M059J (cell line): ENCODE measurements at regions not wholly inside any gene's neighbourhood (a gene's known extent, or its start where the extent isn't known, plus 50 kb on each side); places are given as distances from the start of the nearest gene placed in this dataset.

ENCODE experiments used
- DNase-seq: peaks from one replicate; pipeline ENCODE4 v3.0.0-alpha.2; 2012; ENCODE audit warnings: low read depth

DNA sequence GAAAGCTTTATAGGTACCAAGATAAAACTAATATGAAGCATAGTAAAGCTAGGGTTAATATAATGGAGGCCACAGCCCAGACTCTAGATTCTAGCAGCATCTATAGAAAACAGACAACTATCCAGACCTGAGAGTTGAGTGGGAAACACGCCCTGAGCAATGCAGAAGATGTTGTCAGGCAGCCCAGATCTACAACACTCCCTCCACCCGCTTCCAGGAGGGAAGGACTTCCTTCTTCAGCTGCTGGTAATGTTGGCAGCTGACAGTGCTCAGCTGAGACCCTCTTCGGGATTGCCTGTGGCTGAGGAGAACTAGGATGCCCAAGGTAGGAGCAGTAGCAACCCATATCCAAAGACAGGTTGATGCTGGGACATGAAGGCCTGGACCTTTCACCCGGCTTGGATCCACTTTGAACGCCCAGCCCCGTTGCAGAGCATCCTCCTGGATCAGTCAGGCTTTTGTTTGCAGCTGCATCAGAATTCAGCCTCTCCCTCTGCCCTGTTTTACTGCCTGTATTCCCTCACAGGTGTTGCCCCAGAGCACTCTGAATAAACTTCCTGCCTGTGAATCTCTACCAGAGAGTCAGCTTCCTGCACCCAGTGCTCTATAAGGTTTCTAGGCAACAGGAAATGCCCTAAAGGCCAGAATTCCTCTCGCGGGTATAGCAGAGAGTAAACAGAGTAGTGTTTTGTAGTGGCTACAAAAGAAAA lies 174.7 kb upstream of the IL12A start:
- DNase-seq, result peak; percentile 97

DNA sequence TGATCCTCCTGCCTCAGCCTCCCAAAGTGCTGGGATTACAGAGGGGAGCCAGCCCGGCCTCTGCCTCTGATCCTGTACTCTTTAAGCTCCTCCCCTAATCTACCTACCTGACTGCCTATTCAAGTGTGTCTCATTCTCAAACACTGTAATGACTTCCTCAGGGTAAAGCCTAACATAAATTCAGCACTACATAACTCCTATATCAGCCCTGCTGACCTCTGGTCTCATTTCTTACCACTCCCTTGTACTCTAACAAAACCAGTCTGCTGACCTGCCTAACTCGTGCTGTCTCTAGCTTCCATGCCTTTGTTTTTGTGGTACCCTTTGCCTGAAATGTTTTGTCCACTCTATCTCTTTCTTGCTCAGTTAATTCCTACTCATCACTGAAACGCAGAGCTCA lies 172.1 kb upstream of the IL12A start:
- no peak for DNase-seq

DNA sequence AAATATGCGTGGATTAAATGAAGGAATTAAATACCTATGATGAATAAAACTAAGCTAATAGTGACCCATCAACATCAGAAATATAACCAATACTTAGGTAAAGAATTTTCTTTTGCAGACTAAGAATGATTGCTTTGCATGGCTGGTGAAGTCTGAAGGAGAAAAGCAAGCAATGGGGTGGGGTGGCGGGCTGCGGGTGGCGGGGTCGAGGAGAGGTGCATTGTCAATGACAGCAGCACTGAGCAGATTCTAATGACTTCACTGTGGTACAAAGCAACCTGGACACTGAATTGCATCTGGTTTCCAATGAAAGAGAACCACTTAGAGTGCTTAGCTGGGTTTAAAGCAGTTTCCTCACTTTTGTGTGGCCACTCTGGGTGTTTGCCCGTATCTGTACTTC lies 171.5 kb upstream of the IL12A start:
- no peak for DNase-seq

DNA sequence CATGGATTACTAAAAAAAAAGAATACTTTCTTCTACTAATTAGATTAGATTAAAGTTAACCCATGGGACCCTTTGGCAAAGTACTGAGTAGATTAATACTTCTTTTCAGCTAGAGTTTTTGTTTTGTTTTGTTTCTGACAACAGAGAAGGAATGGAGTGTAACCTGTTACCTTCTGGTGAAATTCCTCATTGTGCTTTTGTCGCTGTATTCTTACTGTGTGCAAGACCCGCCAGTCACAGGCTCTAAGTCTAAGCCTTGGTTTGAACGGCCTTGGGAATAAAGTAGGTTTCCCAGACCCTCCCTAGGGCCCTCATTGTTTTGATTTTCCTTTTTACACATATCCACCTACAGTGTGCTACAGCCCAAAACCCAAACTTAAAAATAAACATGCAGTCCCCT lies 171.1 kb upstream of the IL12A start:
- DNase-seq, result no peak

DNA sequence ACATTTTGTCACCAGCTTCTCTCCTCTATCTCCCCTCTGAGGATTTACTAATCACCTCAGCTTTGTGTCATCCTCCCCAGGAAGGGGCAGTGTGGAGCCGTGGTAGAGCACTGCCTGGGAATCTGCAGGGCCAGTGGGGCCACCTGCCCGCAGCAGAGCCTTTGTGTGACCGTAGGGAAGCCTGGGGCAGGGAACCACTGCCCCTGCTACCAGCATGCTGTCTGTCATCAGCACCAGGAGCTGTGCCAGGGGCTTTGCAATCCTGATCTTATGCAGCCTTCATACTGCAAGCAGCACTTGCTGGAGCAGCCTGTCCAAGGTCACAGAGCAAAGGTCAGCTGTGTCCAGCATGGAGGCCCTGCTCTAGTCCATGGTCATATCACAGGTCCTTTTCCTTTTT lies 170.2 kb upstream of the IL12A start:
- no peak for DNase-seq

DNA sequence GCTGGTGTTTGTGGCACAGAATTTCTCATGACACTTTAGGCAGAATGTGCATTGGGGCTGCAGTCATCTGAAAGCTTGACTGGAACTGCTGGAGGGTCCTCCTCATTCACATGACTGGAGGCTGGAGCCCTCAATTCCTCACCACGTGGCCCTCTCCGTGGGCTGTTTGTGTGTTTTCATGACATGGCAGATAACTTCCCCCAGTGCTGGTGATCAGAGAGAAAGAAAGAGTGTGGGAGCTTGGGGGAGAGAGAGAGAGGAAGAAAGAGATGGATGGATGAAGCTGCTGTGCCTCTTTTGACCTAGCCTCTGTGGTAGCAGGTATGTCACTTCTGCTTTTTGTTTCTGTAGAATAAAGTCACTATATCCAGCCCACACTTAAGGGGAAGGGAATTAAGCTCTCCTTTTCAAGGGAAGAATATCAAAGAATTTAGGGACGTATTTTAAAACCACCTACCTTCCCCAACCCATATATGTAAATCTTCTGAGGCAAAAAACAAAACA lies 169.6 kb upstream of the IL12A start:
- DNase-seq, result no peak

DNA sequence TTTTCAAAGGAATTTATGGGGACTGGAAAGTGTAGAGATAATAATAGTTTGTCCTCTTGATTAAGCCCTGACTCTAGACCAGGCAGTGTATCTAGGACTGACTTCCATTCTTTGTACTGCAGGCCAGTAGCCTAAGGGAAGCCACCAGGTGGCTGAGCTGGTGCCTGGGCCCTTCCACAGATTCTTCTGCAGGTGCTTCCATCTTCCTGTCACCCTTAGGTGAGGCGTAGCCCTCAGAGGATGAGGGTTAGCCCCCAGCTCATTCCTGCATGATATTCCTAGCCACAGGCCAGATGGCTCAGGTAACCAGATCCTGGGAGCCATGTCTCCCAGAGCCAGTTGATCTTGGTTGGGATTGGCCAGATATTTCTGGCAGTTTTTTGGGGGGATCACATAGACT lies 169.0 kb upstream of the IL12A start:
- no peak for DNase-seq

DNA sequence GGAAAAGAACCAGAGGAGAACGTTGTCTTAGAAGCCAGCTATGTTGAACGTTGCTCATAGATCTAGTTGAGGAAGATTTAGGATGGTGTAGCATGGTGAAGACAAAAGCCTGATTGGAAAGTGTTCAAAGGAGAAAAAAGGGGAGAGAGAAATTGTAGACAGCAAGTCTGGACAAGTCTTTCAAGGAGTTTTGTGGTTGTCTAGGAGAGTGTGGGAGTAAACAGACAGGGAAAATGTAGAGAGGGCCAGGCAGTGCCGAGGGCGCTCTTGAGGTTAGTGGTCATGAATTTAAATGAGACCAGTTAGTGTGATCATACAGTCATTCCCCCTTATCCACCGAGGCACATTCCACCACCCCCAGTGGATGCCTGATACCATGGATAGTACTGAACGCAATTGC lies 167.5 kb upstream of the IL12A start:
- peak; percentile 99 for DNase-seq

DNA sequence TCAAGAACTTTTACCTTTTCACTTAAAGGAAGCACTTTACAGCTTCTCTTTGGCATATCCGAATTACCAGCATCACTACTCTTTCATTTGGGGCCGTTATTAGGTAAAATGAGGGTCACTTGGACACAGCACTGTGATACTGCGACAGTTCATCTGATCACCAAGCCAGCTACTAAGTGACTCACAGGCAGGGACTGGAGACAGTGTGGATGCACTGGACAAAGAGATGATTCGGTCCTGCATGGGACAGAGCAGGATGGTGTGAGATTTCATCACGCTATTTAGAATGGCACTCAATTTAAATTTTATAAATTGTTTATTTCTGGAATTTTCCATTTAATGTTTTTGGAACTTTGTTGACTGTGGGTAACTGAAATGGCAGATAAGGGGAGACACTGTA lies 166.9 kb upstream of the IL12A start:
- DNase-seq, result peak; percentile 56

DNA sequence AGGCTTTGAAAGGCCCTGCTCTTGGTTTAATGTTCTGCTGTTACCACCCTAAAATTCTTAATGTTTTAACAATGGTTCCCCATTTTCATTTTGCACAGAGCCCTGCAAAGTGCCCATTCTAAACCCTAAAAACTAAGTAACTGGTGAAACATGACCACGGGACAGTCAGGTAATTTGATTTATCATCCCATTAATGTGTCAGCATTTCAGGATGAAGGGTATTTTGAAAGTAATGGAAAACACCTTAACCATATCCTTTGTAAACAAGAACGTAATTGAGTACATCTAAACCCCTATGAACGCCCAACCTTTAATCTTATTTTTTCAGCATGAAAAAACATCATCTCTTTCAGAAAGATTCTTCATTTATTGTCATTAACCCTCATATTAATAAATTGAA lies 164.9 kb upstream of the IL12A start:
- DNase-seq, result no peak

DNA sequence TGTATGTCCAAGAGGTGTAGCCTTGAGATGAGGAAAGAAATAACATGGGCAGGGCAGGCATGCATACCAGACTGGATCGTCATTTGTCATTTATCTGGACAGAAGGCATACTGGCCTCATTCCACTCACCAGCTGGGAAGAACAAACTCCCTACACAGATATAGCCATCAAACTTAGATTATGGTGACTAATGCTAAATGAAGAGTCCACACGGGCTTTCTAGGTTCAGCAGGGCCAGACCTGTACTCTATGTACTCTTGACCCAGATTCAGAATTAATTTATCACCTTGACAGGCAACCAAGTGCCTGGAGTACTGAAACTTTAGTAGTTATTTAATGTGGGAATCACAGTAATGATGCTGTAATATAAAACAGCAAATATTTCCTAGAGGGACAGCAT lies 164.3 kb upstream of the IL12A start:
- DNase-seq, result peak; percentile 98

DNA sequence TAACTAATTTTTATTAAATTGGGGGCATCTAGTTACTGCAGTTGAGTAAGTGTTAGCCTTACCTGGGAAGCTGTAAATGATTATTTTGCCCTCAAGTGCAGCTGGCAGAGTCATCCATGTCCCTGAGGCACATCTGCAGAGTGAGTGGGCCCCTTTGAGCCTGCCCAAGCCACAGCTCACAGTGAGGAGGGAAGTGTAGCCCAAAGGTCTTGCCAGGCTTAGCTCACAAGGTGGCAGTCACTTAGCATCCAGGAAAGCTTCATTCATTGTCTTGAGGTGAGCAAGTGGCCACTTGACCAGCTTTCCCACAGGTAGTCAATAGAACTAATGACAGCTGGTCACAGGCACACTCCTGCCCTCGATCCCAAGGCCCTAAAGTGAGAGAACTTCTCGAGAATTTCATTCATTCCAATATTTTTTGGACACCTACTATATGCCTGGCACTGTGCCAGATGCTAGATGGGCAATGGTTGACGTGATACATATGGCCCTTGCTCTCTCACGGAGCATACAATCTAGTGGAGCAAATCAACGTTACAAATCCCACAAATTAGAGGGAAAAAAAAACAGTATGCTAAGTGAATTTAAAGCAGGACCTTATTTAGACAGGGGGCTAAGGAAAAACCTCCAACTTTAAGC lies 163.3 kb upstream of the IL12A start:
- peak; percentile 29 for DNase-seq

DNA sequence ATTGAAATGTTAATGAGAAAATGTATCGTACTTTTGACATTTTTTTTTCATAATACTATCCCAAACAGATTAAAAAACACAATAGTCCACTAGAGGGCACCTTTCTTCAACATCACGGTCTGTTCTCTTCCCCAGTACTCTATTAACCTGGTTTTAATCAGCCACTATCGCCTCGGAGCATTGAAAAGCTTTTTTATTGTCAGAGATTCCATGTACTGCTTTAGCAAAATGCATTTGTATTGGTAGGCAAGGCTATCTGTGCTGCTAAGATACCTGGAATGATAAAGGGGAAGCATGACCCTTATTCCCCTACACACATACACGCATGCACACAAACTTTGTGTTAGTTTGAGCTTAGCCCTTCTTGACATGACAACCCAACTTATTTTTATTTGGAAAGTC lies 160.1 kb upstream of the IL12A start:
- DNase-seq, result peak; percentile 66

DNA sequence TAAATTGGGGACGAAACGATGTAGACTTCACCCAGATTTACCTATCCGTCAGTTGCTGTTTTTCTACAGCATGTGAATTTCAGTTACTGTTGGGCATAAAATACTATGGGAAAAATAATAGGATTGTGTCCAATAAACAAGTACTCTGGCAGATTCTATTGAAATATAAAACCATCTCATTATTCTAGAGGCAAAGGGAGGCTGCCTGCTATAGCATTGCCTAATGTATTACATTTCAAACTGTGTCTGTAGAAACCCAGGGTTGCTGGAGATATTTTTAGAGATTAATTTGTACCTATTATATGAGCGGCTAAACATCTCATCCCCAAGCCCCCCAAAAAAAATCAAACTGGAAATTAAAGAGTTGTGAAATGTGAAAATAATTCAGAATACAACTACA lies 159.6 kb upstream of the IL12A start:
- DNase-seq, result no peak

DNA sequence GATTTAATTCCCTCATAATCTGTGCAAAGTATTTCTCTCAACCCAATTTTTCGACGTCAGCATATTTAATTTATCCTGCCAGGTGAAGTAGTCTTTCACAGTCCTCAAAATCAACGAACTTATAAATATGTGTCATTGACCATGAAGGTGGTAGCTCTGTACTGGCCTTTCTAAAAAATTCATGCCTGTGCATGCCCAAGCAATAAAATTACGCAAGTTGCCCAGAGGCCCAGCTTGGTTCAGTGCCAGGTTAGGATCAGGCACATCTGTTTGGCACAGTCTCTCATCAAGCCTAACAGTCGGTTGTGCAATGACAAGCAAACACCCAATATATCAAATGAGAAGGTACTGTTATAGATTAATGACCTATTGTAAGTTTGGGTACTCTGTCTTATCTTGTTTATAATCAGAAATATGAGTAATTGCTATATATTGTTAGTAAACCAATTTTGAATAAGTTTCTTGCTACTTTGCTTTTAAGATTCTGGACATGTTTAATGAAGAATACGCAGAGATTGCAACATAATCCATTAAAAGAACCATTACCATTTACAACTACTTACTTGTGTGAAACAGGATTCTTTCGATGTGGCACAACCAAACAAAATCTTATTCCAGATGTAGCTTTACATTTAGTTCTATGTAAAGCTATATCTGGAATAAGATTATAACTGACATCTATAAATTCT lies 159.0 kb upstream of the IL12A start:
- peak; percentile 78 for DNase-seq

DNA sequence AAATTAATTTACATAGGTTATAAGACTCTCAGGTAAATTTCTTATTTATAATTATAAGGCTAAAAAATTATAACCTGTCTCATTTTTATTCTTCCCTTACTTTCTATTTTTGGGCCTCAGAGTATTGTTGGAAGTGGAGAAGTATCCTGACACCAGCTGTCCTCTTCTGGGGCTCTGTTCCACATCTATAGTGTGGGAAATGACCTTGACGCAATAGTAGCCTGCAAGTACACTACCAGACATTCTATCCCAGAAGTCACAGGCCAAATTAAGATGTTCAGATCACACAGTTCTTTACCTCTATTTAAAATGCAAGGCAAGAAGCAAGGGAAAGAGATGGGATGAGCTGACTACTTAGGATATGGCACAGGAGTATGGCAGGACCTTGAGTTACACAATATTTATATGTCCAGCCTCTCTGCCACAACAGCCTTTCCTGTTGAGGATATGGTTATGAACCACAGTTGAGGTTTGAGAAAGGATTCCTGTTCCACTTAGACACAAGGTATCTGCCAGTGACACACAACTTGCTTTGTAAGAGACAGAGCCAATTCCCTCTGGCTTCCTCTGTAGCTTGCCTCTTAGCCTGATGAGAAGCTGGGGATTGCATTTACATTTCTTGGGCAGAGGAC lies 158.0 kb upstream of the IL12A start:
- peak; percentile 72 for DNase-seq

DNA sequence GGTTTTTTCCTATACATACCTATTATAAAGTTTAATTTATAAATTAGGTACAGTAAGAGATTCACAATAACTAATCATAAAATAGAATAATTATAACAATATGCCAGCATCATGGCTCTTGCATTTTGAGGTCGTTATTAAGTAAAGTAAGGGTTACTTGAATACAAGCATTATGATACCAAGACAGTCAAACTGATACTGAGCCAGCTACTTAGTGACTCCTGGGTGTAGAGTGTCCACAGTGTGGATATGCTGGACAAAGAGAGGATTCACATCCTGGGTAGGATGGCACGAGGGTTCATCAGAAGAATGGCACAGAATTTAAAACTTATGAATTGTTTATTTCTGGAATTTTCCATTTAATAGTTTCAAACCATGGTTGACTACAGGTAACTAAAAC lies 157.2 kb upstream of the IL12A start:
- no peak for DNase-seq

DNA sequence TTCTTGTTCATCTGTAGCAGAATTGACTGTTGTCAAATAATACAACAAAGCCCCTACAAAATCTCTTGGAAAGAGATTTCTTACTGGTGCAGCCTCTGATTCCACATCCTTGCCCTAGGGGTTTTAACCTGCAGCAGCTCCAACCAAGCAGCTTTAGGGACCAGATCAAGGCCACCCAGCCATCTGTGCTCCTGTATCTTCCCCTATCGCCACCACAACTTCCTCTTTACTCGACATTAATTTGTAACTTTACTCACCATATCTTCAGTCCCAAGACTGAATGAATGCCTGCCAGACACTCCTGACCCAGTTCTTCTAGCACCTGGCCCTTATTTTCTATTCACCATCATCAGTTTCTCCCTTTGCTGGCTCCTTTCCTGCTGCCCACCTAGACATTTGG lies 156.6 kb upstream of the IL12A start:
- no peak for DNase-seq

DNA sequence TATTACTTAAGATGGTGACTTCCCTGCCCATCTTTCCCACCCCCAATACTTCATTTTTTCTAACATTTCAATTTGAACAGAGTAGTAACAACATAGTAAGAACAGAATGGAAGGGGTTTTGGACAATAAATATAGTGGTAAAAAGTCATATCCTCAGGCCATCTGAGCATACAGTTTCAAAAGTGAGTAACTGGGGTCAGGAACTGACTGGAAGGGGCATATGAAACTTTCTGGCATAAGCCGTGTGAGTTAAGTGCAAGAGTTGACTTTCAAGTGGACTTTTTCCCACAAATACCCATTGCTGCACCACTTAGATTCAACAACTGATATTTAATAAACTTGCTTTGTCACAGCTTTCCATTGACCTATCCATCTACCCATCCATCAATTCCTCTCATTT lies 153.5 kb upstream of the IL12A start:
- peak; percentile 71 for DNase-seq

DNA sequence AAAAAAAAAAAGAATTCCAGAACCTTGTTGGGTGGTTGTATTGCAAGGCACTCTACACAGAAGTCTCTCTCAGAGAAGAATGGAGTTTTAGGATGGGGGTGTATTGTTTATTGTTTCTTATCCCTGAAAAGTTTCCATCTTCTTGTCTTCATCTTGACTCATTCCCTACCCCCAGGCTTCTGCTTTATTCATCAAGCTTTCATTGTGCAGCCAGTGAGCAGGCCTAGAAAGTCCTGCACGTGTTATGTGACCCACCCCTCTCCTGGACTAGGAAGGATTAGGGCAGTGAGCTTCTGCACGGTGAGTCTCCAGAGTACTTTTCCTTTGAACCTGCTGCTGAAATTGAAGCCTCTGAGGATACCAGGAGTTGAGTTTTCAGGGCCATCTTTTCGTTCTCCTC lies 150.9 kb upstream of the IL12A start:
- DNase-seq, result peak; percentile 80

DNA sequence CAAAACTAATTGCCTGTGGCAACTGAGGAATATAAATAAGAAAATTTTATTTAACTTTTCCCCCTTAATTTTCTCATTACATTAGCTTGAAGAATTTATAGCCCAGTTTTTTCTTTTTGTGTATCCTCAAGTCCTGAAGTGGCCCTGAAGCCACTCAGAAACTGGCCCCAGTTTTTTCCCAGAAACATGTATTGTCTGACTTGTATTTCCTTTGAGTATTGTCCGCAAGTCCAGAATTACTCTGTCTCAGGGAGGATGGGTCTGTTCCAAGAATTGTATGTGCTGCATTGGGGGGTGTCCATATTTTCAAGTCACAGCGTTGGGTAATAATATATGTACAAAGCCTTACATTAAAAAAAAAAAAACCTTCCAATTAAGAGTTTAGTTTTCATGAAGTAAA lies 149.7 kb upstream of the IL12A start:
- DNase-seq, result no peak

DNA sequence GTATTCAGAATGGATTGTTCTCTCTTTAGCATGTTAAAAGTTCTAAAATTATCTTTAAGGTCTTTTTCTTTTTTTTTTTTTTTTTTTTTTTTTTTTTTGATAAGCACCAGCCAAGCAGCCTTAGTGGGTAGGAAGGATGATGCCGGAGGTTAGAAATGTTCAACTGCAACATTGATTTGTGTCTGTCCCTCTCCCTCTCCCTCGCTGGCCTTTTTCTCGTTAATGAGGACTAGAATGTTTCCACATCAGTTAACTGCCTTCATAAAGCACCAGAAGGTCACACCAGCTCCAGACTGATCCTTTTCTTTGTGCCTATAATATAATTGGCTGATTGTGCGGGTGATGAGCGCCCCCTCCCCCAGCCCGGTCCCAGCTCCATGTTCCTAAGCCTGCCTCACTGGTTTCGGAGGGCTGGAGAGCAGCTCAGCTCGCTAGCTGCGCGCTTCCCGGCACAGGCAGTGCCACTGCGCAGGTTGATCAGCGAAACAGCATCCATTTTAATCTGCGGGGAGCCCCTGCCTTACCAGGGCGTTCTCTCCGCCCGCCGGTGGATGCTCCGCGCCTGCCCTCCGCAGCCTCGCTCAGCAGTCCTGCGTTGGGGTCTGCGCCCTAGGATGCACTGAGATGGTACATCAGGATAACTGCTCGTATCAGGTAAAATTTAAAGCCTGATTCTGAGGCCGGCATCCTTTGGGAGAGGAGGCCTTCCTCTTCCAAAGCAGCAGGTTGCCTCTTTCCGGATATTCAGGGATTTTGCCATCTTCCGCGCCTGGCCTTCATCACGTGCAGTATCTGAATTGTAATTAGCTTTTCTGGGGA lies 148.9 kb upstream of the IL12A start, which contains the start of gene SCHIP1:
SCHIP1 (plus strand) TSS at position 301 of the 819 bp plus-strand sequence.
- DNase-seq, result no peak
